Ovary (tissue), 7 donors: ENCODE measurements at regions not wholly inside any gene's neighbourhood (a gene's known extent, or its start where the extent isn't known, plus 50 kb on each side); places are given as distances from the start of the nearest gene placed in this dataset.

Experiments used
- DNase-seq, 5 donors: peaks; one replicate each; pipeline ENCODE4 v3.0.0-alpha.2; 2019 to 2020
- H3K27ac ChIP-seq, 2 donors: fragments of 200-600 bp; one replicate each; pipeline versions ENCODE4 v1.5.1 to v1.8.0; 2019 to 2022
- H3K27me3 ChIP-seq: fragments of 200-600 bp; one replicate; pipeline ENCODE4 v1.8.0; 2022
- H3K36me3 ChIP-seq: fragments of 200-600 bp; sonication (generic); one replicate; pipeline ENCODE4 v1.5.1; 2019
- H3K4me1 ChIP-seq: one replicate; pipeline ENCODE4 v1.8.1; 2013; ENCODE audit warnings: mild to moderate bottlenecking, moderate library complexity; ENCODE audit not compliant: insufficient read depth
- H3K4me3 ChIP-seq: fragments of 200-600 bp; sonication (generic); one replicate; pipeline ENCODE4 v1.5.1; 2017
- H3K9me3 ChIP-seq, 2 donors: fragments of 200-600 bp in 1 of 2; sonication (generic) in 1 of 2; one replicate each; pipeline versions ENCODE4 v1.5.1 to v1.8.1; 2013 to 2019; ENCODE audit warnings: mild to moderate bottlenecking in 1 of 2, moderate library complexity in 1 of 2
- EP300 ChIP-seq: sonication (generic); formaldehyde crosslinking; IDR thresholded peaks from one replicate; pipeline ENCODE4 v1.6.1; 2017; ENCODE audit warnings: antibody characterized with exemption
- POLR2A ChIP-seq: fragments of 450-650 bp; IDR thresholded peaks from one replicate; pipeline ENCODE4 v1.6.1; 2017; ENCODE audit warnings: antibody characterized with exemption, mild to moderate bottlenecking, moderate library complexity
- WGBS, 3 donors: extraction: QIAGEN DNeasy Blood & Tissue Kit in 1 of 3; methylation state at CpG; one replicate each; pipeline versions ENCODE4 v1.1.5 to v1.1.7; 2013 to 2017; 5-methylcytosine and 5-hydroxymethylcytosine counted together
- intact Hi-C, 4 donors: fragments of 100-400 bp; cut with DNase I; formaldehyde crosslinking; loops; one replicate each; pipeline versions ENCODE4 v1.11.0 to v1.15.1; 2022 to 2023
- TF ChIP-seq, protein P1 (sequence below), 3 donors: fragments of 450-650 bp in 2 of 3; fragments of 200-600 bp in 1 of 3; IDR thresholded peaks; one replicate each; pipeline versions ENCODE4 v1.5.1 to v1.8.0; 2016 to 2022; ENCODE audit warnings: antibody characterized with exemption in 3 of 3, mild to moderate bottlenecking in 1 of 3
- donor health status: DM: no; HTN: no; CAD: no; lungs with moderate emphysema.
- donor health status: DM: no; HTN: no; CAD: no.
- donor health status: Bipolar disorder and iron deficiency.
- donor health status: DM: no; HTN: no; CAD: no.
- donor health status: DM: yes; HTN: yes; CAD: no.

GRCh38 chr14:23709923-23710322, 73.8 kb downstream of the DHRS2 start:
- no peaks in the 10 kb centered on the region for H3K27me3 ChIP-seq
- WGBS, 3 donors = 61 to 66% (median 64%) methylated on average over 2 of the region's 2 CpGs
- no peaks in the 10 kb centered on the region for H3K36me3 ChIP-seq
- no peak overlapping the region for H3K4me3 ChIP-seq
- no peaks in the 10 kb centered on the region for H3K9me3 ChIP-seq
- intact Hi-C loops = no loop called here
- DNase-seq = no peak
- no peak overlapping the region for H3K27ac ChIP-seq
- H3K4me1 ChIP-seq = no peaks in the 10 kb centered on the region
- TF ChIP-seq, protein P1, sequence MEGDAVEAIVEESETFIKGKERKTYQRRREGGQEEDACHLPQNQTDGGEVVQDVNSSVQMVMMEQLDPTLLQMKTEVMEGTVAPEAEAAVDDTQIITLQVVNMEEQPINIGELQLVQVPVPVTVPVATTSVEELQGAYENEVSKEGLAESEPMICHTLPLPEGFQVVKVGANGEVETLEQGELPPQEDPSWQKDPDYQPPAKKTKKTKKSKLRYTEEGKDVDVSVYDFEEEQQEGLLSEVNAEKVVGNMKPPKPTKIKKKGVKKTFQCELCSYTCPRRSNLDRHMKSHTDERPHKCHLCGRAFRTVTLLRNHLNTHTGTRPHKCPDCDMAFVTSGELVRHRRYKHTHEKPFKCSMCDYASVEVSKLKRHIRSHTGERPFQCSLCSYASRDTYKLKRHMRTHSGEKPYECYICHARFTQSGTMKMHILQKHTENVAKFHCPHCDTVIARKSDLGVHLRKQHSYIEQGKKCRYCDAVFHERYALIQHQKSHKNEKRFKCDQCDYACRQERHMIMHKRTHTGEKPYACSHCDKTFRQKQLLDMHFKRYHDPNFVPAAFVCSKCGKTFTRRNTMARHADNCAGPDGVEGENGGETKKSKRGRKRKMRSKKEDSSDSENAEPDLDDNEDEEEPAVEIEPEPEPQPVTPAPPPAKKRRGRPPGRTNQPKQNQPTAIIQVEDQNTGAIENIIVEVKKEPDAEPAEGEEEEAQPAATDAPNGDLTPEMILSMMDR (IDR thresholded peaks at IDR 0.05) = no peak
- TF ChIP-seq EP300 = no peak
- TF ChIP-seq POLR2A = no peak

DNA sequence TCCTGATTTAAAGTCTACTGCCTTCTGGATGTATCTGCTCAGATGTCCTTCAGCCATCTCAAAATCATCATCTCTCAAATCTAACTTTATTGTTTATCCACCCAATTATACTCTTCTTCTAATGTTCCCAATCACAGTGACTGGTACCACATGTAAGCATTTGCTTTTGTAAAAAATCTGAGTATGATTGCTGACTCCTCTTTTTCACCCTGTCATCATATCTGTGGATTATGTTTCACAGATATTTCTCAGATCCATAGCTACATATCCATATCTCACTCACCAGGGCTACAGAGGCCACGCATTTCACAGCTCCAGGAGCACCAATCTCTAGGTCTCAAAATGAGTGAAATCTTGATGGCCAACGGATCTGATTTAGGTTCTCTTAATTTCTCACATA, 76.1 kb downstream of the DHRS2 start:
- TF ChIP-seq EP300 = no peak
- TF ChIP-seq, protein P1 (IDR thresholded peaks at IDR 0.05) = no peak
- TF ChIP-seq POLR2A = no peak
- Histone ChIP-seq H3K4me1 (no peaks in the 10 kb centered on the region), H3K36me3 (no peaks in the 10 kb centered on the region), H3K27ac (no peak overlapping the region), H3K9me3 (no peaks in the 10 kb centered on the region), H3K4me3 (no peak overlapping the region), H3K27me3 (no peaks in the 10 kb centered on the region)
- intact Hi-C loops = no loop called here
- WGBS, 3 donors = 80 to 90% (median 84%) methylated on average over 2 of the region's 2 CpGs
- no peak for DNase-seq

GRCh38 chr14:23719225-23719985, 83.2 kb downstream of the DHRS2 start:
- no peak for DNase-seq
- Histone ChIP-seq H3K36me3 (no peaks in the 10 kb centered on the region), H3K27me3 (no peaks in the 10 kb centered on the region), H3K4me3 (no peak overlapping the region), H3K27ac (no peak overlapping the region), H3K4me1 (no peaks in the 10 kb centered on the region), H3K9me3 (no peaks in the 10 kb centered on the region)
- 88 to 90% (median 89%) methylated on average over 10 of the region's 10 CpGs for WGBS, 3 donors
- TF ChIP-seq, protein P1 (IDR thresholded peaks at IDR 0.05) = no peak
- intact Hi-C loops = no loop called here

DNA sequence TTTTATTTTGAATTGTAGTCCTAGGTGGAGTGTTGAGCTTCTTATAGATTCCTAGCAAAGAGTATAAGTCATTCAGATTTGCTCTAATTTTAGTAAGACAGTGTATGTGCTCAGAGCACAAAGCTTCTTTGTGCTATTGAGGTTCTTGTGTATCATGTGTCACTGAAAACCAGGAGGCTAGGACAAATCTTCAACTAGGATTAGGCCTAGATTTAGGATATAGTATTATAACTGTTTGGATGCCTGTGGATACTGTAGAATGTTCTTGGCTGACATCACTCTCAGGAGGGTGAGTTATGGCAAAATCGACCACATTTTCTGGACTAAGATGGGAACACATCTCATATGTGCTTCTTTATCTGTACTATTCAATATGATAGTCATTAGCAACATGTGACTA, 86.5 kb downstream of the DHRS2 start:
- no peak overlapping the region for H3K27ac ChIP-seq
- TF ChIP-seq POLR2A = no peak
- TF ChIP-seq, protein P1 (IDR thresholded peaks at IDR 0.05) = no peak
- no peak for TF ChIP-seq EP300
- intact Hi-C loops = no loop called here

More for the DNA sequence above, 86.5 kb downstream of the DHRS2 start:
- DNase-seq = no peak
- Histone ChIP-seq H3K9me3 (no peaks in the 10 kb centered on the region), H3K4me1 (no peaks in the 10 kb centered on the region), H3K27me3 (no peaks in the 10 kb centered on the region), H3K4me3 (no peak overlapping the region), H3K36me3 (no peaks in the 10 kb centered on the region)
- WGBS, 3 donors = 45 to 63% (median 53%) methylated on average over 1 of the region's 1 CpG
